ENCODE measurements at regions not wholly inside any gene's neighbourhood (a gene's known extent, or its start where the extent isn't known, plus 50 kb on each side); places are given as distances from the start of the nearest gene placed in this dataset.

DNA sequence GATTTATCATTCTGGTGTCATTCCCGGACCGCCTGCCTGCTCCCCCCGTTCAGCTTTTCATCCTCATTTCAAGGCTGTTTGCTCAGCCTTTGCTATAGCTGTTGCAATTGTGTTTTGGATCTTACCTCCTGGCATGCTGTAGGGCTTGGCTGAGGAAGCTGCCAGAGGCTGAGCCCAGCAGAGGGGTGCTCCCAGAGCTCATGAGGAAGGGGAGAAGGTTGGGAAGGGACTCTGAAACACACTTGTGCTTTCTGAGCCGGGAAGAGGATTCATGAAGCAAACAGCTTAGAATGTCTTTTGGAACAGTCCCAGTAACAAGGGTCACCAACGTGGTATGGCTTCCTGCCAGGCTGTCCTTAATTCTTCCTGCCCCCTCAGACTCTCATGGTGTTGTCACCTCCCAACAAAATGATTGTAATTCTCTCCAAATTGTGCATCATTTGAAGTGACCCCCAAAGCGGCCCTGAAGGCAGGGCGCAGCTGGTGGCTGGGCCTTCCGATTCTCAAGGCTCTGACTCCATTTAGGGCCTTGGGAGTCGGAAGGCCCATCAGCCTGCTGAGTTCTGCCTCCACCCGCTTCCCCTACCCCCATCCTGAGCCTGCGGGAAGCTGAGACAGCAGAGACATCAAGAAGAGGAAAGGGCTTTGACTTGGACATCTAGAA lies 111.9 kb upstream of the ARHGAP5 start:
- H3K4me2 ChIP-seq (ENCODE audit: low read depth, low read length, poor library complexity, severe bottlenecking): no peak overlapping the region
- H4K20me1 ChIP-seq (ENCODE audit: insufficient read depth, low read depth, low read length): no peaks in the 10 kb centered on the region
- no peak overlapping the region for H3K27ac ChIP-seq (ENCODE audit: low read length)
- H3K36me3 ChIP-seq (ENCODE audit: insufficient read depth, low read length): no peaks in the 10 kb centered on the region
- peaks cover 23% of the 10 kb centered on the region for H3K4me1 ChIP-seq (ENCODE audit: low read length)
- H3K27me3 ChIP-seq (ENCODE audit: low read length): no peaks in the 10 kb centered on the region
- H2AFZ ChIP-seq (ENCODE audit: low read length): no peak overlapping the region
- H3K9me2 ChIP-seq (replicated peaks; ENCODE audit: insufficient read depth, low read length): no peaks in the 10 kb centered on the region
- H3K4me3 ChIP-seq (ENCODE audit: low read length): no peak overlapping the region
- no peaks in the 10 kb centered on the region for H3K79me2 ChIP-seq (ENCODE audit: low read length)
- no peaks in the 10 kb centered on the region for H3K9me3 ChIP-seq (ENCODE audit: low read length)
- no peak for DNase-seq
- H3K9ac ChIP-seq (ENCODE audit: low read length): no peak overlapping the region

DNA sequence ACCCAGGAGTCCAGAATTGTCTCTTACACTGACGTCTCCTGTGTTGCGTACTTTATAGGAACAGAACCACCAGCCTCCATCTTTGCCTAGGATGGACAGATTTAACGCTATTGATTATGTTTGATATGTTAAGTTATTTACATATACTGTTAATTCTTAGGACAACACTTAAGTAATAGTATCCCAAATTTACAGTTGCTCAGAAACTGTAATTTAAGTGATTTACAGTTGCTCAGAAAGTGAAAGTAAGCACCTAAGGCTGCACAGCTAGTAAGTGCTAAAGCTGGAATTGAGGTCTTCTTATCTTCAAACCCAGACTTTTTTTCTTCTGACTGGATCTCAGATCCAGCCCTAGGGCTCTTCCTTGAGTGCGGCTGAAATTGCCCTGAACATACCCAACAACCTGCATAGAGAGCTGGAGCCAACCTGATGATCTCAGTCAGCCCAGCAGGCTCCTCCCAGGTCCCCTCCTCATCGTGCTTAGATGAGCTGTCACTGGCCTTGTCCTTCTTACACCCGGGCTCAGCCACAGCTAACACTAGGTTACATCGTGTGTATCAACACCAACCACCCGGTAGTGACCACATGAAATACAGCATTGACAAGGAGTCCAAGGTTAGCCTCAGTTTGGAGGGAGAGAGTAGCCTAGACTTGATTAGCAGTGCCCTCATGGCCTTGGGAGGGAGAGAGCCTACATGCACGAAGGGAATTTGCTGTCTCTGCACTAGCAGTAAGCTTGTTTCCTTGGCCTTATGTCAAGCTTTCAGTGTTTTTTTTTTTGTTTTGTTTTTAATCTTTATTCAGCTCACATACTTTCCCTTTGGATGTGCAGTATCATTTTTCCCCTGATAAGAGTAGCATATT lies 111.1 kb upstream of the ARHGAP5 start:
- no peaks in the 10 kb centered on the region for H3K36me3 ChIP-seq (ENCODE audit: insufficient read depth, low read length)
- H3K9me2 ChIP-seq (replicated peaks; ENCODE audit: insufficient read depth, low read length): no peaks in the 10 kb centered on the region
- H4K20me1 ChIP-seq (ENCODE audit: insufficient read depth, low read depth, low read length): no peaks in the 10 kb centered on the region
- no peak for DNase-seq
- no peak overlapping the region for H3K9ac ChIP-seq (ENCODE audit: low read length)
- H3K4me2 ChIP-seq (ENCODE audit: low read depth, low read length, poor library complexity, severe bottlenecking): no peak overlapping the region
- peaks cover 23% of the 10 kb centered on the region for H3K4me1 ChIP-seq (ENCODE audit: low read length)
- no peaks in the 10 kb centered on the region for H3K79me2 ChIP-seq (ENCODE audit: low read length)
- H3K9me3 ChIP-seq (ENCODE audit: low read length): peaks cover 5% of the 10 kb centered on the region; the same call in 1 of the 2 replicates
- no peak overlapping the region for H2AFZ ChIP-seq (ENCODE audit: low read length)
- H3K27me3 ChIP-seq (ENCODE audit: low read length): no peaks in the 10 kb centered on the region
- H3K27ac ChIP-seq (ENCODE audit: low read length): no peak overlapping the region
- no peak overlapping the region for H3K4me3 ChIP-seq (ENCODE audit: low read length)

DNA sequence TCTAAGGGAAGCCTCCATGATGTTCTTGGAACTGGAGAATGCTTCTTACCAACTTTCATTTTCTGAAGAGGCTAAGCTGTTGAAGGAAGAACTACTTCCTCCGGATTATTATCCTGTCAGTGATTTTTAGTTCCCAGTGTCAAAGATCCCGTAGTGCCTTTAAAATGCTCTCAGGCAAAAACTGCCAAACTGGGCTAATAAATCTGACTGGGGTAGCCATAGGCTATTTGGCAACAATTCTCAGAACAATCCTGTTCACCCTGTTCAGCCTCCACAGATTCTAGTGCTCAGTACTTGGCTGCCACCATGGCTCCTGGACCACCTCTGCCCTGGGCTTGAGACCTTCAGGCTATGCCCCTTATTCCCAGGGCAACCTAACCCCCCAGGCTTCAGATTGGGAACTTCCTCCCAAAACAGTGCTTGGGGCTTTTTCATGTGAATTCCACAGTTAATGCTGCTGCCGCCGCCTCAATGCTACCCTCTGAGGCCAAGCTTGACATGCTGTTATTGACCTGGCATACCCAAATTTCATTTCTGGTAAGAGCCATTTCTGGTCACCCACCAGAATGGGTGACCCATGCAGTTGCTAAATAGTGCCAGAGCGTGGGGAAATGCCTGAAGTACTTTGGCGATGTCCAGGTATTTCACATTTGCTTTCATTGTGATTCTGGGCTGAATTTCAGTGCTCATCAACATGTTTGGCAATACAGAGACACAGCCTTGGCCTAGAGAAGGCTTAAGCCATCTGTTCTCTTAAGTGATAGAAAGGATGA lies 110.0 kb upstream of the ARHGAP5 start:
- Histone ChIP-seq H3K27ac (ENCODE audit: low read length) (no peak overlapping the region), H2AFZ (ENCODE audit: low read length) (no peak overlapping the region), H3K9me3 (ENCODE audit: low read length) (peaks cover 5% of the 10 kb centered on the region; the same call in 1 of the 2 replicates), H3K79me2 (ENCODE audit: low read length) (no peaks in the 10 kb centered on the region), H3K9me2 (replicated peaks; ENCODE audit: insufficient read depth, low read length) (no peaks in the 10 kb centered on the region), H3K27me3 (ENCODE audit: low read length) (no peaks in the 10 kb centered on the region), H3K9ac (ENCODE audit: low read length) (no peak overlapping the region), H3K4me1 (ENCODE audit: low read length) (peaks cover 23% of the 10 kb centered on the region), H4K20me1 (ENCODE audit: insufficient read depth, low read depth, low read length) (no peaks in the 10 kb centered on the region), H3K36me3 (ENCODE audit: insufficient read depth, low read length) (no peaks in the 10 kb centered on the region), H3K4me2 (ENCODE audit: low read depth, low read length, poor library complexity, severe bottlenecking) (no peak overlapping the region), H3K4me3 (ENCODE audit: low read length) (no peak overlapping the region)
- DNase-seq: no peak

DNA sequence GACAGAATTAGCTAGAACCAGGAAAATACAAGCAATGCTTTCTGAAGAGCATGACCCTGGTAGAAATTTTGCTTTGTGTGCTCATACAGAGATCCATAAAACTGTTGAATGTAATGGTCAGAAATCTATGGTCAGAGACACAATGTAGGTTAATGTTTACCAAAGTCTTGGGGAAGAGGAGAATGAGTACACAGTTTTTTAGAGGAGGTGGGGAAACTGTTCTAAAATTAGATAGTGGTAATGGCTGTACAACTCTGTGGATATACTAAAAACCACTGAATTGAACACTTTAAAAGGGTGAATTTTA lies 109.5 kb upstream of the ARHGAP5 start:
- H3K4me3 ChIP-seq (ENCODE audit: low read length): no peak overlapping the region
- no peaks in the 10 kb centered on the region for H3K79me2 ChIP-seq (ENCODE audit: low read length)
- no peak for DNase-seq
- no peaks in the 10 kb centered on the region for H4K20me1 ChIP-seq (ENCODE audit: insufficient read depth, low read depth, low read length)
- no peak overlapping the region for H3K9ac ChIP-seq (ENCODE audit: low read length)
- no peaks in the 10 kb centered on the region for H3K27me3 ChIP-seq (ENCODE audit: low read length)
- no peak overlapping the region for H2AFZ ChIP-seq (ENCODE audit: low read length)
- peaks cover 5% of the 10 kb centered on the region; the same call in 1 of the 2 replicates for H3K9me3 ChIP-seq (ENCODE audit: low read length)
- H3K9me2 ChIP-seq (replicated peaks; ENCODE audit: insufficient read depth, low read length): no peaks in the 10 kb centered on the region
- H3K4me1 ChIP-seq (ENCODE audit: low read length): peaks cover 23% of the 10 kb centered on the region
- H3K4me2 ChIP-seq (ENCODE audit: low read depth, low read length, poor library complexity, severe bottlenecking): no peak overlapping the region
- H3K36me3 ChIP-seq (ENCODE audit: insufficient read depth, low read length): no peaks in the 10 kb centered on the region
- no peak overlapping the region for H3K27ac ChIP-seq (ENCODE audit: low read length)

DNA sequence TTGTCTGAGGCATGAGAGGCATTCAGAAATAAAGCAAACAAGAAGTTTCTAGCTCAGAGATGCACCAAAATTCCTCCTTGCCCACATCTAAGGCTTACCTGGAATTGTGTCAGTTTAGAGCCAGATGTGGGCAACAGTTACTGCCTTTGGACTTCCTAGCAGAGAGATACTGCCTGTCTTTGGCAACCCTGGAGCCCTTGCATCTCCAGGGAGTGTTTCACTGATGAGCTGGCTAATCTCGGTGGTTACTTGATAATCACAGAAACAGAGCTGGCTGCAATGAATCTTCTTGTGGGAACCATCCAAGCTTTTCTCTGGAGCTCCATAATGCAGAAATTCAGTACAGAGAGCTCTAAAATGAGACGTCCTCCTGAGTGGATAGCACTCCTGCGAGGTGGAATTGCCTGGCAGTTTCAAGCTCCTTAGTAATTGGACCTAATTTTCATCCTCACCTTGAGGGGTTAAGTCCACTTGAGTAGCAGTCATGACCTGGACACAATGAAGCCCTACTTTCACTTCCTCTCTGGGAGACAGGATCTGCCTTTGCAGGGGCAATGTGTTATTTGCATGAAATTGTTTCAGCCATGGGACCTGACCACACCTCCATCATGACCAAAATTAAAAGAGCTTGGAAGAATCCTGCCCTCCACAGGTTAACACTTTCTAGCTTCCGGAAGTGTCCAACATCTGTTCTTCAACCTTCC lies 108.8 kb upstream of the ARHGAP5 start:
- peaks cover 5% of the 10 kb centered on the region; the same call in 1 of the 2 replicates for H3K9me3 ChIP-seq (ENCODE audit: low read length)
- no peaks in the 10 kb centered on the region for H3K36me3 ChIP-seq (ENCODE audit: insufficient read depth, low read length)
- no peaks in the 10 kb centered on the region for H3K9me2 ChIP-seq (replicated peaks; ENCODE audit: insufficient read depth, low read length)
- H3K4me1 ChIP-seq (ENCODE audit: low read length): peaks cover 23% of the 10 kb centered on the region
- H4K20me1 ChIP-seq (ENCODE audit: insufficient read depth, low read depth, low read length): no peaks in the 10 kb centered on the region
- H3K79me2 ChIP-seq (ENCODE audit: low read length): no peaks in the 10 kb centered on the region
- H2AFZ ChIP-seq (ENCODE audit: low read length): peak overlapping the region; percentile 3; the same call in 1 of the 2 replicates
- H3K9ac ChIP-seq (ENCODE audit: low read length): no peak overlapping the region; the same call in 1 of the 2 replicates
- H3K27ac ChIP-seq (ENCODE audit: low read length): no peak overlapping the region
- peak overlapping the region; percentile 50 for H3K4me2 ChIP-seq (ENCODE audit: low read depth, low read length, poor library complexity, severe bottlenecking)
- DNase-seq: peak; percentile 73
- no peaks in the 10 kb centered on the region for H3K27me3 ChIP-seq (ENCODE audit: low read length)
- 0 out of 2 replicates have a peak overlapping the region, but pooled peaks have one; percentile 5 for H3K4me3 ChIP-seq (ENCODE audit: low read length)

DNA sequence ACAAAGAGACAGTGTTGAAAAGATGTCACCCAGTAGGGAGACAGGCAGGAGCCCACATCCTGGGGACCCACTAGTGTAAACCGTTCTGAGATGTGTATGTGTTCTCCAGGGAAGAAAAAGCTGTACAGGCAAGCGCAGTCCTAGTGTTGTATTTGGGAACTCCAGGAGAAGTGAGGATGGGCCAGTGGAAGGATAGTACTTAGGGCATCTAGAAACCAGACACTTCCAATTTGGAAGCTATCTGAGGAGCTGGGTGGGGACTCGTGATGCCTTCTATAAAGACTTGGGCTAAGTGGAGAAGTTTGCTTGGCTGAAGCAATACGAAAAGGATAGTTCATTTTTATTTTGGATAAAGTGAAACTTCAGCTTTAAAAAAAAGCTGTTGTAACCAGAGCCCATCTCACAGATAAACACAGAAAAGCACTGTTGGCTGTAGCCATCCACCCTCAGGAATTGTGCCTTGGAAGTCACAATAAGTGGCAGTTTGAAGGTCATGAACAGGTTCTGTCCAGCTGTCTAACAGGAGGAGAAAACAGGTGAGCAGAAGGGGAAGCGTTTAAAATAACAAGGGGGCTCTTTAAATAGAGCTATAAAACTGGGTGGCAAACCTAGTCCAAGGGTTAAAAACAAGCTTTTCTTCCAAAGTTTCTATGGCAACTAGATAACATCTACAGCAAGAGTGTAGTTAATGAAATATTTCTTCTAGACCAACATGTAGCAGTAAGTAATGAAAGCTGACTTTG lies 108.0 kb upstream of the ARHGAP5 start:
- Histone ChIP-seq H3K9ac (ENCODE audit: low read length) (no peak overlapping the region; the same call in 1 of the 2 replicates), H4K20me1 (ENCODE audit: insufficient read depth, low read depth, low read length) (no peaks in the 10 kb centered on the region), H3K27ac (ENCODE audit: low read length) (no peak overlapping the region), H3K79me2 (ENCODE audit: low read length) (no peaks in the 10 kb centered on the region), H3K9me2 (replicated peaks; ENCODE audit: insufficient read depth, low read length) (no peaks in the 10 kb centered on the region), H3K4me2 (ENCODE audit: low read depth, low read length, poor library complexity, severe bottlenecking) (peak overlapping the region; percentile 50), H3K27me3 (ENCODE audit: low read length) (no peaks in the 10 kb centered on the region), H3K4me1 (ENCODE audit: low read length) (peaks cover 23% of the 10 kb centered on the region), H2AFZ (ENCODE audit: low read length) (peak overlapping the region; percentile 7), H3K4me3 (ENCODE audit: low read length) (0 out of 2 replicates have a peak overlapping the region, but pooled peaks have one; percentile 5), H3K36me3 (ENCODE audit: insufficient read depth, low read length) (no peaks in the 10 kb centered on the region), H3K9me3 (ENCODE audit: low read length) (peaks cover 5% of the 10 kb centered on the region; the same call in 1 of the 2 replicates)
- DNase-seq: no peak

DNA sequence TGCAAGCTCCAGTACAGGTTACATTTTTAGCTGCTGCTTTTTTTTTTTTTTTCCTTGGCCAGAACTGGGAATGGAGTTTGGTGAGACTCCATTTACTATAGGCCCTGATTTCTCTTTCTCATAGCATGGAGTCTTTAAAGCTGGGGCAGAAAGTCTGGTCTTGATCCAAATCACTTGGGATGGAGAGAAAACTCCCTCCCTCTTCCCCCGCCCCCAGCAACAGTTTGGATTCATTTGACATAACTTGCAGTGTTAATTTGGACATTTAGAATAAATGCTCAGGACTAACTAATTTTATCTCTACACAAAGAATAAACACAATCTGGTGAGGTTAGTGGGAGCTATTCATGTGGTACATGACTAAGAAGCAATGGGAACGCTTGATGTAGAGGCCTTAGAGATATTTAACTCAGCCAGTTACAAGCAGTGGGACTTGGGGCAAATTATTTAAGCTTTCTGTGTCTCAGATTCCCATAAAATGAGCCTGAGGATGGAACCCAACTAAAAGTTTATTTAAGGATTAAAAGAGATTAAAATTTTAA lies 107.3 kb upstream of the ARHGAP5 start:
- no peaks in the 10 kb centered on the region for H3K36me3 ChIP-seq (ENCODE audit: insufficient read depth, low read length)
- H3K4me1 ChIP-seq (ENCODE audit: low read length): peaks cover 23% of the 10 kb centered on the region
- no peaks in the 10 kb centered on the region for H3K27me3 ChIP-seq (ENCODE audit: low read length)
- no peaks in the 10 kb centered on the region for H4K20me1 ChIP-seq (ENCODE audit: insufficient read depth, low read depth, low read length)
- H3K9ac ChIP-seq (ENCODE audit: low read length): no peak overlapping the region
- H3K79me2 ChIP-seq (ENCODE audit: low read length): no peaks in the 10 kb centered on the region
- no peak for DNase-seq
- H3K4me2 ChIP-seq (ENCODE audit: low read depth, low read length, poor library complexity, severe bottlenecking): no peak overlapping the region
- 0 out of 2 replicates have a peak overlapping the region, but pooled peaks have one; percentile 7 for H2AFZ ChIP-seq (ENCODE audit: low read length)
- H3K4me3 ChIP-seq (ENCODE audit: low read length): no peak overlapping the region
- H3K27ac ChIP-seq (ENCODE audit: low read length): no peak overlapping the region
- H3K9me3 ChIP-seq (ENCODE audit: low read length): peaks cover 5% of the 10 kb centered on the region; the same call in 1 of the 2 replicates
- H3K9me2 ChIP-seq (replicated peaks; ENCODE audit: insufficient read depth, low read length): no peaks in the 10 kb centered on the region
